ENCODE measurements at regions not wholly inside any gene's neighbourhood (a gene's known extent, or its start where the extent isn't known, plus 50 kb on each side); places are given as distances from the start of the nearest gene placed in this dataset.
A peak's percentile ranks its signal among the peaks of the same experiment; 100 is the strongest.

- TF ChIP-seq, protein P1, sequence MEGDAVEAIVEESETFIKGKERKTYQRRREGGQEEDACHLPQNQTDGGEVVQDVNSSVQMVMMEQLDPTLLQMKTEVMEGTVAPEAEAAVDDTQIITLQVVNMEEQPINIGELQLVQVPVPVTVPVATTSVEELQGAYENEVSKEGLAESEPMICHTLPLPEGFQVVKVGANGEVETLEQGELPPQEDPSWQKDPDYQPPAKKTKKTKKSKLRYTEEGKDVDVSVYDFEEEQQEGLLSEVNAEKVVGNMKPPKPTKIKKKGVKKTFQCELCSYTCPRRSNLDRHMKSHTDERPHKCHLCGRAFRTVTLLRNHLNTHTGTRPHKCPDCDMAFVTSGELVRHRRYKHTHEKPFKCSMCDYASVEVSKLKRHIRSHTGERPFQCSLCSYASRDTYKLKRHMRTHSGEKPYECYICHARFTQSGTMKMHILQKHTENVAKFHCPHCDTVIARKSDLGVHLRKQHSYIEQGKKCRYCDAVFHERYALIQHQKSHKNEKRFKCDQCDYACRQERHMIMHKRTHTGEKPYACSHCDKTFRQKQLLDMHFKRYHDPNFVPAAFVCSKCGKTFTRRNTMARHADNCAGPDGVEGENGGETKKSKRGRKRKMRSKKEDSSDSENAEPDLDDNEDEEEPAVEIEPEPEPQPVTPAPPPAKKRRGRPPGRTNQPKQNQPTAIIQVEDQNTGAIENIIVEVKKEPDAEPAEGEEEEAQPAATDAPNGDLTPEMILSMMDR (IDR thresholded peaks at IDR 0.05) = peak; percentile 68 to 91 (median 80)
- TF ChIP-seq POLR2A (IDR thresholded peaks at IDR 0.05) = no peak
These were observed 111.2 kb upstream of the MMS22L start for GRCh38 chr6:97394160-97394748.

Measured in testis (tissue), 2 donors.